Astrocyte (in vitro differentiated cells and primary cell): ENCODE measurements at regions not wholly inside any gene's neighbourhood (a gene's known extent, or its start where the extent isn't known, plus 50 kb on each side); places are given as distances from the start of the nearest gene placed in this dataset.

Experiments used
- DNase-seq: peaks from one replicate; pipeline ENCODE4 v3.0.0-alpha.2; 2010; ENCODE audit warnings: low read depth
- FAIRE-seq: peaks from 2 replicates; lab custom pipeline; 2011; peaks lifted over from hg19 to GRCh38; lab: Jason Lieb, UNC
- H2AFZ ChIP-seq: 2 replicates; pipeline ENCODE4 v1.6.0; 2012; ENCODE audit warnings: low read depth, low read length, inconsistent platforms
- H3K27ac ChIP-seq: 2 replicates; pipeline ENCODE4 v1.5.1; 2011; ENCODE audit warnings: low read depth, low read length, inconsistent platforms
- H3K27me3 ChIP-seq: 2 replicates; pipeline ENCODE4 v1.6.0; 2011; ENCODE audit warnings: low read length, inconsistent platforms; ENCODE audit not compliant: insufficient read depth
- H3K36me3 ChIP-seq: 2 replicates; pipeline ENCODE4 v1.5.1; 2011; ENCODE audit warnings: low read length, inconsistent platforms; ENCODE audit not compliant: insufficient read depth
- H3K4me1 ChIP-seq: 2 replicates; pipeline ENCODE4 v1.5.1; 2011; ENCODE audit warnings: low read length, inconsistent platforms; ENCODE audit not compliant: insufficient read depth
- H3K4me2 ChIP-seq: 2 replicates; pipeline ENCODE4 v1.6.0; 2012; ENCODE audit warnings: low read length, inconsistent platforms
- H3K4me3 ChIP-seq: 2 replicates; pipeline ENCODE4 v1.5.1; 2011; ENCODE audit warnings: low read depth, mild to moderate bottlenecking, low read length, inconsistent platforms; ENCODE audit not compliant: insufficient read depth
- H3K79me2 ChIP-seq: 2 replicates; pipeline ENCODE4 v1.6.0; 2012; ENCODE audit warnings: mild to moderate bottlenecking, low read length, inconsistent platforms; ENCODE audit not compliant: insufficient read depth
- H3K9ac ChIP-seq: 2 replicates; pipeline ENCODE4 v1.6.0; 2012; ENCODE audit warnings: mild to moderate bottlenecking, low read length, inconsistent platforms
- H3K9me3 ChIP-seq: 2 replicates; pipeline ENCODE4 v1.5.1; 2012; ENCODE audit warnings: low read depth, mild to moderate bottlenecking, low read length, inconsistent platforms; ENCODE audit not compliant: insufficient read depth
- H4K20me1 ChIP-seq: 2 replicates; pipeline ENCODE4 v1.6.0; 2012; ENCODE audit warnings: low read length, inconsistent platforms; ENCODE audit not compliant: insufficient read depth
- H3K27ac Mint-ChIP-seq: one replicate; pipeline ENCODE4 v1.8.0; 2021; ENCODE audit warnings: mild to moderate bottlenecking, mixed read lengths; ENCODE audit not compliant: unreplicated experiment
- H3K27me3 Mint-ChIP-seq: one replicate; pipeline ENCODE4 v1.8.0; 2021; ENCODE audit warnings: low read depth, mixed read lengths; ENCODE audit not compliant: unreplicated experiment
- H3K36me3 Mint-ChIP-seq: one replicate; pipeline ENCODE4 v1.8.0; 2021; ENCODE audit warnings: low read depth, mixed read lengths; ENCODE audit not compliant: unreplicated experiment
- H3K4me1 Mint-ChIP-seq: one replicate; pipeline ENCODE4 v1.8.0; 2021; ENCODE audit warnings: low read depth, mixed read lengths; ENCODE audit not compliant: unreplicated experiment
- H3K4me3 Mint-ChIP-seq: one replicate; pipeline ENCODE4 v1.8.0; 2021; ENCODE audit warnings: mild to moderate bottlenecking, moderate library complexity, mixed read lengths; ENCODE audit not compliant: unreplicated experiment
- H3K9me3 Mint-ChIP-seq: one replicate; pipeline ENCODE4 v1.8.0; 2021; ENCODE audit warnings: mild to moderate bottlenecking, mixed read lengths; ENCODE audit not compliant: unreplicated experiment
- CTCF ChIP-seq: IDR thresholded peaks from 2 replicates; pipeline ENCODE4 v1.5.1; 2011; ENCODE audit warnings: low read depth, mild to moderate bottlenecking, inconsistent platforms, low read length, moderate library complexity; ENCODE audit not compliant: insufficient read depth
- EZH2 ChIP-seq: IDR thresholded peaks from 2 replicates; pipeline ENCODE4 v1.6.1; 2012; ENCODE audit warnings: mild to moderate bottlenecking, low read length, inconsistent platforms; ENCODE audit not compliant: insufficient read depth

GRCh38 chr20:55446301-55446700 lies 559.0 kb downstream of the CBLN4 start:
- Mint-ChIP-seq H3K27me3 (no peaks in the 10 kb centered on the region), H3K27ac (no peak overlapping the region), H3K4me1 (no peaks in the 10 kb centered on the region), H3K9me3 (peaks cover 12% of the 10 kb centered on the region), H3K4me3 (no peak overlapping the region), H3K36me3 (no peaks in the 10 kb centered on the region)
- no peaks in the 10 kb centered on the region for H3K27me3 ChIP-seq
- no peak for DNase-seq
- no peak for FAIRE-seq
- H3K79me2 ChIP-seq, result no peaks in the 10 kb centered on the region
- no peak overlapping the region for H3K27ac ChIP-seq
- H3K9ac ChIP-seq, result no peak overlapping the region
- H3K36me3 ChIP-seq, result no peaks in the 10 kb centered on the region
- no peak overlapping the region for H2AFZ ChIP-seq
- H3K4me3 ChIP-seq, result no peak overlapping the region
- TF ChIP-seq CTCF (no peak), EZH2 (no peak)
- no peaks in the 10 kb centered on the region for H3K4me1 ChIP-seq
- no peak overlapping the region for H3K4me2 ChIP-seq
- H4K20me1 ChIP-seq, result no peaks in the 10 kb centered on the region
- H3K9me3 ChIP-seq, result no peaks in the 10 kb centered on the region

GRCh38 chr20:55439070-55439469 lies 566.2 kb downstream of the CBLN4 start:
- H3K4me1 ChIP-seq, result no peaks in the 10 kb centered on the region
- no peak overlapping the region for H3K4me3 ChIP-seq
- H4K20me1 ChIP-seq, result no peaks in the 10 kb centered on the region
- H3K27ac Mint-ChIP-seq, result no peak overlapping the region
- no peaks in the 10 kb centered on the region for H3K4me1 Mint-ChIP-seq
- H3K9ac ChIP-seq, result no peak overlapping the region
- TF ChIP-seq EZH2 (no peak), CTCF (no peak)
- FAIRE-seq, result no peak
- DNase-seq, result no peak
- no peak overlapping the region for H3K4me2 ChIP-seq
- H3K9me3 ChIP-seq, result no peaks in the 10 kb centered on the region
- H3K27me3 ChIP-seq, result no peaks in the 10 kb centered on the region
- H3K27me3 Mint-ChIP-seq, result no peaks in the 10 kb centered on the region
- no peaks in the 10 kb centered on the region for H3K79me2 ChIP-seq
- H2AFZ ChIP-seq, result no peak overlapping the region
- H3K36me3 ChIP-seq, result no peaks in the 10 kb centered on the region
- no peak overlapping the region for H3K27ac ChIP-seq
- H3K4me3 Mint-ChIP-seq, result no peak overlapping the region
- no peaks in the 10 kb centered on the region for H3K36me3 Mint-ChIP-seq
- H3K9me3 Mint-ChIP-seq, result peaks cover 8% of the 10 kb centered on the region

- no peak overlapping the region for H3K27ac ChIP-seq
- no peak overlapping the region for H3K4me3 ChIP-seq
- FAIRE-seq (no peak), DNase-seq (no peak)
- Mint-ChIP-seq H3K27ac (no peak overlapping the region), H3K9me3 (peaks cover 6% of the 10 kb centered on the region), H3K27me3 (no peaks in the 10 kb centered on the region), H3K4me3 (no peak overlapping the region), H3K36me3 (no peaks in the 10 kb centered on the region), H3K4me1 (no peaks in the 10 kb centered on the region)
- no peaks in the 10 kb centered on the region for H4K20me1 ChIP-seq
- H3K79me2 ChIP-seq, result no peaks in the 10 kb centered on the region
- H3K4me2 ChIP-seq, result no peak overlapping the region
- H3K9me3 ChIP-seq, result no peaks in the 10 kb centered on the region
- no peaks in the 10 kb centered on the region for H3K36me3 ChIP-seq
- H3K27me3 ChIP-seq, result no peaks in the 10 kb centered on the region
- H3K4me1 ChIP-seq, result no peaks in the 10 kb centered on the region
- no peak overlapping the region for H3K9ac ChIP-seq
- no peak overlapping the region for H2AFZ ChIP-seq
- TF ChIP-seq EZH2, result no peak
- no peak for TF ChIP-seq CTCF
Observed at GRCh38 chr20:55437798-55438415, 567.4 kb downstream of the CBLN4 start.
